ENCODE measurements at regions not wholly inside any gene's neighbourhood (a gene's known extent, or its start where the extent isn't known, plus 50 kb on each side); places are given as distances from the start of the nearest gene placed in this dataset.

- no peak for DNase-seq
Observed at GRCh38 chr10:62744136-62744535, 60.4 kb upstream of the ADO start.

GRCh38 chr10:62745581-62745980 lies 58.9 kb upstream of the ADO start:
- DNase-seq: no peak

- DNase-seq: no peak
Observed at GRCh38 chr10:62746951-62747729, 57.4 kb upstream of the ADO start.

GRCh38 chr10:62748386-62748785 lies 56.1 kb upstream of the ADO start:
- DNase-seq: no peak

- no peak for DNase-seq
Observed at GRCh38 chr10:62749093-62749683, 55.3 kb upstream of the ADO start.

Data from renal pelvis (tissue), 1 donor.